SK-N-SH treated with all-trans-retinoic acid at 6 μM for 48 hours (cell line): ENCODE measurements at regions not wholly inside any gene's neighbourhood (a gene's known extent, or its start where the extent isn't known, plus 50 kb on each side); places are given as distances from the start of the nearest gene placed in this dataset.

Experiments used
- ESRRG ChIP-seq: fragments of 250-450 bp; sonication (Bioruptor Pico); IDR thresholded peaks from 2 replicates; pipeline ENCODE4 v1.6.1; 2021; ENCODE audit warnings: mild to moderate bottlenecking
- ISL1 ChIP-seq: fragments of 250-450 bp; sonication (Bioruptor Pico); IDR thresholded peaks from 2 replicates; pipeline ENCODE4 v2.1.2; 2022; ENCODE audit warnings: mild to moderate bottlenecking, moderate library complexity
- PPARA ChIP-seq: fragments of 250-450 bp; sonication (Bioruptor Pico); IDR thresholded peaks from 2 replicates; pipeline ENCODE4 v1.5.0; 2020; ENCODE audit warnings: mild to moderate bottlenecking, borderline replicate concordance
- RARB ChIP-seq: fragments of 250-450 bp; sonication (Bioruptor Pico); IDR thresholded peaks from 2 replicates; pipeline ENCODE4 v1.8.0; 2021; ENCODE audit warnings: mild to moderate bottlenecking, moderate library complexity
- SNAI2 ChIP-seq: fragments of 250-450 bp; sonication (Bioruptor Pico); IDR thresholded peaks from 2 replicates; pipeline ENCODE4 v1.5.0; 2020; ENCODE audit warnings: mild to moderate bottlenecking, moderate library complexity
- TCF4 ChIP-seq: fragments of 250-450 bp; sonication (Bioruptor Pico); IDR thresholded peaks from 2 replicates; pipeline ENCODE4 v1.8.0; 2021; ENCODE audit warnings: mild to moderate bottlenecking, moderate library complexity, borderline replicate concordance
- ZC3H10 ChIP-seq: fragments of 250-450 bp; sonication (Bioruptor Pico); IDR thresholded peaks from 2 replicates; pipeline ENCODE4 v1.5.1; 2021; ENCODE audit warnings: mild to moderate bottlenecking, moderate library complexity
- ZFP3 ChIP-seq: fragments of 250-450 bp; sonication (Bioruptor Pico); IDR thresholded peaks from 2 replicates; pipeline ENCODE4 v1.5.0; 2020; ENCODE audit warnings: mild to moderate bottlenecking, moderate library complexity
- ZNF565 ChIP-seq: fragments of 450-650 bp; formaldehyde crosslinking; conservative IDR thresholded peaks from 2 replicates; pipeline ENCODE4 v1.5.0; 2020; ENCODE audit warnings: low read depth, mild to moderate bottlenecking, moderate library complexity
- ZNF8 ChIP-seq: fragments of 450-650 bp; formaldehyde crosslinking; IDR thresholded peaks from 2 replicates; pipeline ENCODE4 v1.5.0; 2020; ENCODE audit warnings: mild to moderate bottlenecking, moderate library complexity
- TF ChIP-seq, protein P1 (sequence below): fragments of 250-450 bp; sonication (Bioruptor Pico); IDR thresholded peaks from 2 replicates; pipeline ENCODE4 v1.5.1; 2020; ENCODE audit warnings: low read depth, mild to moderate bottlenecking, moderate library complexity
- TF ChIP-seq, protein P2 (sequence below): fragments of 250-450 bp; sonication (Bioruptor Pico); IDR thresholded peaks from 2 replicates; pipeline ENCODE4 v1.5.1; 2021; ENCODE audit warnings: mild to moderate bottlenecking, moderate library complexity

DNA sequence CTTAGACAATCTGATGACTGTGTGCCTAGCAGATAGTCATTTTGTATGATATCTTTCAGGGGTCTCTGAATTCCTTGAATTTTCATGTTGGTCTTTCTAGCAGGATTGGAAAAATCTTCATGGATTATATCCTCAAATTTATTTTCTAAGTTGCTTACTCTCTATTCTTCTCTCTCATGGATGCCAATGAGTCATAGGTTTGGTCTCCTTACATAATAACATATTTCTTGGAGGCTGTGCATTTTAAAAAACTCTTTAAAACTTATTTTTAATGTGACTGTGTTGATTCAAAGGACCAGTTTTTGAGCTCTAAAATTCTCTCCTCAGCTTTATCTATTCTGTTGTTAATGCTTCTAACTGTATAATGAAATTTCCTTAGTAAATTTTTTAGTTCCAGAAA is 198.7 kb downstream of the AASDHPPT start:
- no peak for TF ChIP-seq ZNF565
- no peak for TF ChIP-seq SNAI2
- no peak for TF ChIP-seq ZFP3 (CRISPR knock-in tag)
- no peak for TF ChIP-seq ESRRG
- TF ChIP-seq ZNF8: no peak
- no peak for TF ChIP-seq TCF4 (CRISPR knock-in tag)
- TF ChIP-seq, protein P1, sequence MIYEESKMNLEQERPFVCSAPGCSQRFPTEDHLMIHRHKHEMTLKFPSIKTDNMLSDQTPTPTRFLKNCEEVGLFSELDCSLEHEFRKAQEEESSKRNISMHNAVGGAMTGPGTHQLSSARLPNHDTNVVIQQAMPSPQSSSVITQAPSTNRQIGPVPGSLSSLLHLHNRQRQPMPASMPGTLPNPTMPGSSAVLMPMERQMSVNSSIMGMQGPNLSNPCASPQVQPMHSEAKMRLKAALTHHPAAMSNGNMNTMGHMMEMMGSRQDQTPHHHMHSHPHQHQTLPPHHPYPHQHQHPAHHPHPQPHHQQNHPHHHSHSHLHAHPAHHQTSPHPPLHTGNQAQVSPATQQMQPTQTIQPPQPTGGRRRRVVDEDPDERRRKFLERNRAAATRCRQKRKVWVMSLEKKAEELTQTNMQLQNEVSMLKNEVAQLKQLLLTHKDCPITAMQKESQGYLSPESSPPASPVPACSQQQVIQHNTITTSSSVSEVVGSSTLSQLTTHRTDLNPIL (CRISPR knock-in tag): no peak
- TF ChIP-seq, protein P2, sequence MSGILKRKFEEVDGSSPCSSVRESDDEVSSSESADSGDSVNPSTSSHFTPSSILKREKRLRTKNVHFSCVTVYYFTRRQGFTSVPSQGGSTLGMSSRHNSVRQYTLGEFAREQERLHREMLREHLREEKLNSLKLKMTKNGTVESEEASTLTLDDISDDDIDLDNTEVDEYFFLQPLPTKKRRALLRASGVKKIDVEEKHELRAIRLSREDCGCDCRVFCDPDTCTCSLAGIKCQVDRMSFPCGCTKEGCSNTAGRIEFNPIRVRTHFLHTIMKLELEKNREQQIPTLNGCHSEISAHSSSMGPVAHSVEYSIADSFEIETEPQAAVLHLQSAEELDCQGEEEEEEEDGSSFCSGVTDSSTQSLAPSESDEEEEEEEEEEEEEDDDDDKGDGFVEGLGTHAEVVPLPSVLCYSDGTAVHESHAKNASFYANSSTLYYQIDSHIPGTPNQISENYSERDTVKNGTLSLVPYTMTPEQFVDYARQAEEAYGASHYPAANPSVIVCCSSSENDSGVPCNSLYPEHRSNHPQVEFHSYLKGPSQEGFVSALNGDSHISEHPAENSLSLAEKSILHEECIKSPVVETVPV: no peak
- TF ChIP-seq RARB (CRISPR knock-in tag): no peak
- TF ChIP-seq ISL1 (CRISPR knock-in tag): no peak
- no peak for TF ChIP-seq PPARA (CRISPR knock-in tag)
- TF ChIP-seq ZC3H10 (CRISPR knock-in tag): no peak
